Esophagus muscularis mucosa (tissue), 4 donors: ENCODE measurements at regions not wholly inside any gene's neighbourhood (a gene's known extent, or its start where the extent isn't known, plus 50 kb on each side); places are given as distances from the start of the nearest gene placed in this dataset.

Source experiments
- DNase-seq: peaks from one replicate; pipeline ENCODE4 v3.0.0-alpha.2; 2017; ENCODE audit errors: extremely low spot score
- H3K27ac ChIP-seq, 4 donors: fragments of 200-600 bp; sonication (generic); replicated peaks in 1 of 4; 1 replicate in 3 of 4; 2 replicates in 1 of 4; pipeline ENCODE4 v1.5.1; 2016 to 2019; ENCODE audit warnings: mild to moderate bottlenecking in 1 of 4
- H3K27me3 ChIP-seq, 4 donors: fragments of 200-600 bp; sonication (generic); one replicate each; pipeline versions ENCODE4 v1.5.1 to v1.6.0; 2016 to 2019
- H3K36me3 ChIP-seq, 4 donors: fragments of 200-600 bp; sonication (generic); one replicate each; pipeline ENCODE4 v1.5.1; 2016 to 2019
- H3K4me1 ChIP-seq, 4 donors: fragments of 200-600 bp; sonication (generic); one replicate each; pipeline ENCODE4 v1.5.1; 2016 to 2019
- H3K4me3 ChIP-seq, 4 donors: fragments of 200-600 bp; sonication (generic); 1 replicate in 2 of 4; 2 replicates in 2 of 4; pipeline ENCODE4 v1.5.1; 2016 to 2019; ENCODE audit warnings: mild to moderate bottlenecking in 4 of 4, moderate library complexity in 1 of 4
- H3K9me3 ChIP-seq, 4 donors: fragments of 200-600 bp; sonication (generic); 1 replicate in 3 of 4; 2 replicates in 1 of 4; pipeline ENCODE4 v1.5.1; 2016 to 2019
- EP300 ChIP-seq: sonication (generic); formaldehyde crosslinking; IDR thresholded peaks from one replicate; pipeline ENCODE4 v1.6.1; 2017; ENCODE audit warnings: antibody characterized with exemption
- POLR2A ChIP-seq: fragments of 450-650 bp; IDR thresholded peaks from one replicate; pipeline ENCODE4 v1.6.1; 2017; ENCODE audit warnings: antibody characterized with exemption, moderate library complexity, mild to moderate bottlenecking, low read depth
- POLR2AphosphoS5 ChIP-seq, 2 donors: sonication (generic); formaldehyde crosslinking; IDR thresholded peaks; one replicate each; pipeline ENCODE4 v1.6.1; 2017; ENCODE audit warnings: antibody characterized with exemption in 2 of 2
- WGBS: methylation state at CpG from one replicate; pipeline ENCODE4 v1.1.5; 2018; 5-methylcytosine and 5-hydroxymethylcytosine counted together
- intact Hi-C: fragments of 100-400 bp; cut with DNase I; formaldehyde crosslinking; loops from one replicate; pipeline ENCODE4 v1.15.1; 2023
- TF ChIP-seq, protein P1 (sequence below), 3 experiments: fragments of 200-600 bp in 2 of 3; fragments of 450-650 bp in 1 of 3; sonication (generic) in 2 of 3; IDR thresholded peaks; one replicate each; pipeline ENCODE4 v1.5.1; 2017 to 2019; ENCODE audit warnings: antibody characterized with exemption in 3 of 3, mild to moderate bottlenecking in 2 of 3, moderate library complexity in 1 of 3

DNA sequence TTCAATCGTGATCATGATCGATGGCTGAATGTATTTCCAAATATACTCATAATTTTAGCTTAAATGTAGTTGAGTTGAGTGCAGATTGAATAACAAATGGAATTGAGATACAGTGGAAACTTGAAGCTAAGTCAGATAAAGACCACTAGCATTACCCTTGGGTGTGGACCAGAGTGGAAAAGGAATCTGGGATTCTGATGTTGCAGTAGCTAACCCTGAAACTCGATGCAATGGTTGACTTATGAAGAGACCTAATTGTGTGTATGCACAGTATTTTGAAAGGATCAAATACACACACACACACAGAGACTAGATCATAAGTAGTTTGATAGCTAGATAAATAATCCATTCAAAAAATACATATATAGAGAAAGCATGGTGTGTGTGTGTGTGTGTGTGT lies 135.8 kb downstream of the RXFP2 start:
- Histone ChIP-seq H3K27me3 (no peaks in the 10 kb centered on the region), H3K27ac (no peak overlapping the region), H3K4me1 (peaks cover 0 to 18% (median 1%) of the 10 kb centered on the region in 4 donors), H3K4me3 (no peak overlapping the region), H3K9me3 (no peaks in the 10 kb centered on the region), H3K36me3 (no peaks in the 10 kb centered on the region)
- no peak for TF ChIP-seq EP300
- TF ChIP-seq, protein P1, sequence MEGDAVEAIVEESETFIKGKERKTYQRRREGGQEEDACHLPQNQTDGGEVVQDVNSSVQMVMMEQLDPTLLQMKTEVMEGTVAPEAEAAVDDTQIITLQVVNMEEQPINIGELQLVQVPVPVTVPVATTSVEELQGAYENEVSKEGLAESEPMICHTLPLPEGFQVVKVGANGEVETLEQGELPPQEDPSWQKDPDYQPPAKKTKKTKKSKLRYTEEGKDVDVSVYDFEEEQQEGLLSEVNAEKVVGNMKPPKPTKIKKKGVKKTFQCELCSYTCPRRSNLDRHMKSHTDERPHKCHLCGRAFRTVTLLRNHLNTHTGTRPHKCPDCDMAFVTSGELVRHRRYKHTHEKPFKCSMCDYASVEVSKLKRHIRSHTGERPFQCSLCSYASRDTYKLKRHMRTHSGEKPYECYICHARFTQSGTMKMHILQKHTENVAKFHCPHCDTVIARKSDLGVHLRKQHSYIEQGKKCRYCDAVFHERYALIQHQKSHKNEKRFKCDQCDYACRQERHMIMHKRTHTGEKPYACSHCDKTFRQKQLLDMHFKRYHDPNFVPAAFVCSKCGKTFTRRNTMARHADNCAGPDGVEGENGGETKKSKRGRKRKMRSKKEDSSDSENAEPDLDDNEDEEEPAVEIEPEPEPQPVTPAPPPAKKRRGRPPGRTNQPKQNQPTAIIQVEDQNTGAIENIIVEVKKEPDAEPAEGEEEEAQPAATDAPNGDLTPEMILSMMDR (IDR thresholded peaks at IDR 0.05) = no peak
- TF ChIP-seq POLR2AphosphoS5 (IDR thresholded peaks at IDR 0.05) = no peak
- TF ChIP-seq POLR2A = no peak
- no peak for DNase-seq
- WGBS = 79% methylated on average over 3 of the region's 3 CpGs
- intact Hi-C loops = no loop called here

DNA sequence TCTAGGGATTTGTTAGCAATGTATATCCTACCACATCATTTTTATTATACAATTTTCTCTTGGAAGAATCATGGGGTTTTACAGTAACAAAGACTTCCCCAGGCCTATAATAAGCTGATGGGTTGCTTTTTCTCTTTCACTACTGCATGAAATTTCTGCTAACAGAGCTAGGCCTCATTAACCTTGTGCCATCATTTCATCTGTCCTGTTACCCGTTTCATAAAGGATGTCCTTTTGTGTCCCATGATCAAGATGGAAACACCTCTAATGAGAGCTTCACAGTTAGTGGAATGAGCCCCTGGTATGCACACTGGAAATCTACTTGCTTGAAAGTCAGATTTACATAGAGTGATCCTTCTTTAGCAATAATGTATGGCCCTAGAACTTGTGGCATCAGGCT lies 138.7 kb downstream of the RXFP2 start:
- H3K27me3 ChIP-seq = no peaks in the 10 kb centered on the region
- no peak overlapping the region for H3K4me3 ChIP-seq
- H3K36me3 ChIP-seq = no peaks in the 10 kb centered on the region
- TF ChIP-seq POLR2AphosphoS5 (IDR thresholded peaks at IDR 0.05) (no peak), EP300 (no peak), POLR2A (no peak)
- TF ChIP-seq, protein P1 (IDR thresholded peaks at IDR 0.05) = no peak
- H3K27ac ChIP-seq = no peak overlapping the region
- 88% methylated on average over 1 of the region's 1 CpG for WGBS
- no peaks in the 10 kb centered on the region for H3K9me3 ChIP-seq
- peaks cover 0 to 26% (median 4%) of the 10 kb centered on the region in 4 donors for H3K4me1 ChIP-seq
- no peak for DNase-seq
- intact Hi-C loops = no loop called here

GRCh38 chr13:31878495-31878894 lies 139.2 kb downstream of the RXFP2 start:
- no peaks in the 10 kb centered on the region for H3K9me3 ChIP-seq
- TF ChIP-seq EP300 (no peak), POLR2AphosphoS5 (IDR thresholded peaks at IDR 0.05) (no peak), POLR2A (no peak)
- TF ChIP-seq, protein P1 (IDR thresholded peaks at IDR 0.05) = no peak
- intact Hi-C loops = no loop called here
- H3K36me3 ChIP-seq = no peaks in the 10 kb centered on the region
- no peaks in the 10 kb centered on the region for H3K27me3 ChIP-seq
- H3K27ac ChIP-seq = no peak overlapping the region
- DNase-seq = no peak
- 92% methylated on average over 1 of the region's 1 CpG for WGBS
- H3K4me3 ChIP-seq = no peak overlapping the region
- H3K4me1 ChIP-seq = peaks cover 0 to 25% (median 4%) of the 10 kb centered on the region in 4 donors

DNA sequence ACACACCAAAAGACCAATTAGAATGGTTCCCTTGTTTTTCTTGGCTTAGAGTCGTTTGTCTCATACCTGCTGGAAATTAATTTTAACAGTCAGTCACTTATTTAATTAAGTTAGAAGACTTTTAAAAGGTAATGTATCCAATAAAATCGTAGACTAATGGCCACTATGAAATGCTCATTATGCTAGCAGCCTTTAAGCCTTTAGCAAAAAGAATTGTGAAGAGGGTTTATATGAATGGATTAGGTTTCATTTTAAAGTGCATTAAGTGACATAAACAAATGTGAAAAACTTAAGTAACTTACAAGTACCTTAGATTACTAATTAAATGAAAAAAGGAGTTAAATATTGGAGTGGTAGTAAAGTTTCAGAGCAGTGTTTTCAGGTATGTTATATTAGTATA lies 139.6 kb downstream of the RXFP2 start:
- TF ChIP-seq EP300 = no peak
- no peak for TF ChIP-seq POLR2A
- no peak for TF ChIP-seq POLR2AphosphoS5 (IDR thresholded peaks at IDR 0.05)
- TF ChIP-seq, protein P1 (IDR thresholded peaks at IDR 0.05) = no peak
- Histone ChIP-seq H3K27me3 (no peaks in the 10 kb centered on the region), H3K36me3 (no peaks in the 10 kb centered on the region), H3K27ac (no peak overlapping the region), H3K4me1 (peaks cover 0 to 23% (median 4%) of the 10 kb centered on the region in 4 donors), H3K4me3 (no peak overlapping the region), H3K9me3 (no peaks in the 10 kb centered on the region)
- intact Hi-C loops = no loop called here
- no peak for DNase-seq
- WGBS = 77% methylated on average over 2 of the region's 2 CpGs

DNA sequence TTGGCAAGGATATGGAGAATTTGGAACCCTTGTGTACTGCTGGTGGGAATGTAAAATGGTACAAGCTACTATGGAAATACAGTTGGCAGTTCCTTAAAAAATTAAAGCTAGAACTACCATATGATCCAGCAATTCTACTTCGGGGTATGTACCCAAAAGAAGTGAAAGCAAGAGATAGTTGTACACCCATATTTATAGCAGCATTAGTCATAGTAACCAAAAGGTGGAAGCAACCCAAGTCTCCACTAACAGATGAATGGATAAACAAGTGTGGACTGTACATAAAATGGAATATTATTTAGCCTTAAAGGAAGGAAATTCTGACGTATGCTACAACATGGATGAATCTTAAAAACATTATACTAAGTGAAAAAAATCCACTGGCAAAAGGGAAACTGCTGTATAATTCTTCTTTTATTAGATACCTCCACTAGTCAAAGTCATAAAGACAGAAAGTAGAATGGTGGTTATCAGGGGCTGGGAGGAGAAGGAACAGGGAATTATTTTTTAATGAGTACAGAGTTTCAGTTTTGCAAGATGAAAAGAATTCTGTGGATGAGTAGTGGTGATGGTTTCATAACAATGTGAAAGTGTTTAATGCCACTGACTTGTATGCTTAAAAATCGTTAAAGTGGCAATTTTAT lies 141.6 kb downstream of the RXFP2 start:
- no peak for DNase-seq
- Histone ChIP-seq H3K36me3 (no peaks in the 10 kb centered on the region), H3K4me1 (peaks cover 2 to 21% (median 9%) of the 10 kb centered on the region in 4 donors), H3K4me3 (no peak overlapping the region), H3K9me3 (no peaks in the 10 kb centered on the region), H3K27me3 (no peaks in the 10 kb centered on the region), H3K27ac (no peak overlapping the region)
- 67% methylated on average over 3 of the region's 3 CpGs for WGBS
- intact Hi-C loops = no loop called here
- TF ChIP-seq, protein P1 (IDR thresholded peaks at IDR 0.05) = no peak
- no peak for TF ChIP-seq POLR2AphosphoS5 (IDR thresholded peaks at IDR 0.05)
- TF ChIP-seq EP300 = no peak
- TF ChIP-seq POLR2A = no peak
